K562 (cell line): ENCODE measurements at regions not wholly inside any gene's neighbourhood (a gene's known extent, or its start where the extent isn't known, plus 50 kb on each side); places are given as distances from the start of the nearest gene placed in this dataset.

ENCODE experiments used
- ATAC-seq: fragments of 200-7000 bp; cut with Tn5 transposase; 3 replicates; pipeline ENCODE4 v1.9.1; 2020; ENCODE audit warnings: moderate library complexity
- BruUV-seq: library from RNA; stranded (reverse); fragments of 400-500 nt; replicated peaks from 2 replicates; lab custom pipeline; 2021; lab: Mats Ljungman, UMichigan
- CTCF ChIA-PET: fragments of 300-600 bp; formaldehyde crosslinking; extraction: SDS; loops from one replicate; lab custom pipeline; 2021; ENCODE audit warnings: low intra/inter-chr PET ratio; lab: Yijun Ruan, JAX
- POLR2A ChIA-PET: fragments of 300-600, 350-650 bp; sonication (Branson Sonifier 250); formaldehyde crosslinking; extraction: SDS; loops from one replicate; lab custom pipeline; 2021; ENCODE audit warnings: antibody characterized with exemption, inconsistent platforms; lab: Yijun Ruan, JAX
- DNase-seq, 4 experiments: peaks; one replicate each; pipeline versions ENCODE4 v3.0.0 to v3.0.0-alpha.2; 2011 to 2018; ENCODE audit warnings: low spot score in 3 of 4, mixed read lengths in 3 of 4; ENCODE audit errors: extremely low read depth in 1 of 4
- FAIRE-seq: peaks from 2 replicates; lab custom pipeline; 2011; peaks lifted over from hg19 to GRCh38; lab: Jason Lieb, UNC
- H2AFZ ChIP-seq: 2 replicates; pipeline ENCODE4 v1.6.0; 2011; ENCODE audit warnings: low read depth, low read length, control low read depth, inconsistent platforms
- H3K27ac ChIP-seq: fragments of 200-600 bp; 3 replicates; pipeline ENCODE4 v1.8.0; 2011; ENCODE audit warnings: low read depth, mild to moderate bottlenecking, control low read depth, inconsistent platforms, low read length, moderate library complexity, mixed read lengths; ENCODE audit errors: extremely low read depth
- H3K27me3 ChIP-seq, 2 experiments: fragments of 300-600 bp in 1 of 2; 2 replicates in 1 of 2; 3 replicates in 1 of 2; pipeline versions ENCODE4 v1.6.0 to v1.8.0; 2011; ENCODE audit warnings: inconsistent platforms in 2 of 2, low read length in 2 of 2, mild to moderate bottlenecking in 1 of 2, mixed read lengths in 1 of 2, moderate library complexity in 1 of 2; ENCODE audit not compliant: control insufficient read depth in 2 of 2, insufficient read depth in 2 of 2
- H3K36me3 ChIP-seq: fragments of 300-600 bp; 3 replicates; pipeline ENCODE4 v1.8.0; 2011; ENCODE audit warnings: mild to moderate bottlenecking, low read length, inconsistent platforms; ENCODE audit not compliant: control insufficient read depth, insufficient read depth
- H3K4me1 ChIP-seq, 2 experiments: fragments of 200-600 bp in 1 of 2; replicated peaks in 1 of 2; 2 replicates in 1 of 2; 3 replicates in 1 of 2; pipeline versions ENCODE4 v1.5.1 to v1.8.0; 2011; ENCODE audit warnings: inconsistent platforms in 2 of 2, low read length in 2 of 2, mild to moderate bottlenecking in 1 of 2, mixed read lengths in 1 of 2, moderate library complexity in 1 of 2; ENCODE audit not compliant: control insufficient read depth in 2 of 2, insufficient read depth in 2 of 2
- H3K4me2 ChIP-seq: 2 replicates; pipeline ENCODE4 v1.6.1; 2011; ENCODE audit warnings: low read length, control low read depth, inconsistent platforms, mixed read lengths; ENCODE audit not compliant: insufficient read depth
- H3K4me3 ChIP-seq: fragments of 200-600 bp; sonication (generic), shearing (Covaris generic); 2 replicates; pipeline ENCODE4 v1.5.1; 2016; ENCODE audit warnings: control low read depth, inconsistent platforms
- H3K79me2 ChIP-seq: fragments of 200-600 bp; 3 replicates; pipeline ENCODE4 v1.8.0; 2011; ENCODE audit warnings: low read length, inconsistent platforms; ENCODE audit not compliant: control insufficient read depth, insufficient read depth
- H3K9ac ChIP-seq, 2 experiments: 2 replicates each; pipeline versions ENCODE4 v1.6.0 to v1.6.1; 2011; ENCODE audit warnings: low read depth in 2 of 2, low read length in 2 of 2, control low read depth in 1 of 2, inconsistent platforms in 1 of 2, mild to moderate bottlenecking in 1 of 2, mixed read lengths in 1 of 2; ENCODE audit not compliant: insufficient read depth in 1 of 2
- H3K9me1 ChIP-seq: one replicate; pipeline ENCODE4 v1.6.0; 2011; ENCODE audit warnings: inconsistent platforms, mild to moderate bottlenecking, low read length, moderate library complexity; ENCODE audit not compliant: control insufficient read depth, insufficient read depth
- H3K9me3 ChIP-seq: replicated peaks from 2 replicates; pipeline ENCODE4 v1.5.1; 2011; ENCODE audit warnings: low read depth, low read length, inconsistent platforms; ENCODE audit not compliant: control insufficient read depth, insufficient read depth
- H4K20me1 ChIP-seq: replicated peaks from 2 replicates; pipeline ENCODE4 v1.6.1; 2011; ENCODE audit warnings: low read length, inconsistent platforms, mixed read lengths; ENCODE audit not compliant: control insufficient read depth, insufficient read depth
- BDP1 ChIP-seq: IDR thresholded peaks from 3 replicates; pipeline ENCODE4 v1.6.1; 2011; ENCODE audit not compliant: insufficient read length, insufficient read depth
- CBFA2T3 ChIP-seq: fragments of 450-650 bp; IDR thresholded peaks from 2 replicates; pipeline ENCODE4 v1.6.1; 2017
- MTF1 ChIP-seq: fragments of 250-450 bp; sonication (Bioruptor Pico); IDR thresholded peaks from 2 replicates; pipeline ENCODE4 v1.9.0; 2021; ENCODE audit warnings: moderate library complexity, mild to moderate bottlenecking, inconsistent platforms, borderline replicate concordance
- NR2F6 ChIP-seq: fragments of 450-650 bp; formaldehyde crosslinking; IDR thresholded peaks from 2 replicates; pipeline ENCODE4 v1.4.0; 2020; ENCODE audit warnings: mild to moderate bottlenecking
- TAF15 ChIP-seq: fragments of 200-400 bp; formaldehyde crosslinking; IDR thresholded peaks from 2 replicates; pipeline ENCODE4 v1.6.1; 2017; ENCODE audit warnings: mild to moderate bottlenecking, low read depth, low read length, moderate library complexity
- ZNF263 ChIP-seq: sonication (generic); formaldehyde crosslinking; IDR thresholded peaks from 2 replicates; pipeline ENCODE4 v1.8.0; 2022; ENCODE audit warnings: mild to moderate bottlenecking, missing genetic modification reagents, borderline replicate concordance
- ZNF274 ChIP-seq: IDR thresholded peaks from 2 replicates; pipeline ENCODE4 v1.6.1; 2011; ENCODE audit warnings: low read depth, mild to moderate bottlenecking, low read length, moderate library complexity, borderline replicate concordance
- ZNF830 ChIP-seq: fragments of 250-450 bp; sonication (Bioruptor Pico); IDR thresholded peaks from 2 replicates; pipeline ENCODE4 v1.5.0; 2021; ENCODE audit warnings: mild to moderate bottlenecking
- WGBS: fragments of 100-300 bp; shearing (Covaris generic); methylation state at CpG from one replicate; pipeline ENCODE4 v1.1.6; 2016; ENCODE audit warnings: low coverage, mixed read lengths; ENCODE audit not compliant: insufficient coverage; ENCODE audit errors: missing lambda C conversion rate; 5-methylcytosine and 5-hydroxymethylcytosine counted together
- in situ Hi-C: fragments of 300-500 bp; cut with MboI; formaldehyde crosslinking; loops from 4 replicates; pipeline ENCODE4 v1.15.0; 2018; ENCODE audit warnings: inconsistent platforms, mixed read lengths
- intact Hi-C: fragments of 100-400 bp; cut with micrococcal nuclease; formaldehyde crosslinking; loops from 2 replicates; pipeline ENCODE4 v1.14.2; 2022
- TF ChIP-seq, protein P1 (sequence below): fragments of 250-450 bp; sonication (Bioruptor Pico); IDR thresholded peaks from 2 replicates; pipeline ENCODE4 v1.4.0; 2020; ENCODE audit warnings: mild to moderate bottlenecking
- TF ChIP-seq, protein P2 (sequence below): fragments of 450-650 bp; formaldehyde crosslinking; IDR thresholded peaks from 2 replicates; pipeline ENCODE4 v1.4.0; 2020; ENCODE audit warnings: mild to moderate bottlenecking, moderate library complexity
- TF ChIP-seq, protein P3 (sequence below): fragments of 450-650 bp; IDR thresholded peaks from one replicate; pipeline ENCODE4 v1.6.1; 2018; ENCODE audit warnings: mild to moderate bottlenecking, moderate library complexity; ENCODE audit not compliant: partially characterized antibody
- TF ChIP-seq, protein P4 (sequence below): sonication (generic); formaldehyde crosslinking; IDR thresholded peaks from 2 replicates; pipeline ENCODE4 v1.8.1; 2023; ENCODE audit warnings: mild to moderate bottlenecking, missing genetic modification reagents

DNA sequence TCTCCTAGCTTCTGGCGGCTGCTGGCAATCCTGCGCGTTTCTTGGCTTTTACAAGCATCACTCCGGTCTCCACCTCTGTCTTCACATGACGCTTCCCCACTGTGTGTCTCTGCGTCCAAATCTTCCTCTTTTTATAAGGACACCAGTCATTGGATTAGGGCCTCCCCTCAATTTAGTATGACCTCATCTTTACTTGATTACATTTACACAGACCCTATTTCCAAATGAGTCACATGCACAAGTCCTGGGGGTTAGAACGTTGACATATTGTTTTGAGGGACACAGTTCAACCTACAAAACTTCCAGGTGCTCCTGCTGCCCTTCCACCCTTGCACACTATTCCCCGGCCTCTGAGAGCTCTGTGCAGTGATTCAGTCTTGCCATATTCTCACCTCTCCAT is 215.3 kb downstream of the OPA1 start:
- no peaks in the 10 kb centered on the region for H3K9me3 ChIP-seq
- H3K9me1 ChIP-seq, result no peaks in the 10 kb centered on the region
- DNase-seq, result no peak
- H3K36me3 ChIP-seq, result no peaks in the 10 kb centered on the region
- H3K4me2 ChIP-seq, result no peak overlapping the region
- no peaks in the 10 kb centered on the region for H3K27me3 ChIP-seq
- H2AFZ ChIP-seq, result no peak overlapping the region
- no peak overlapping the region for H3K27ac ChIP-seq
- 63% methylated on average over 8 of the region's 8 CpGs for WGBS
- ChIA-PET POLR2A (no interaction called here), CTCF (no interaction called here)
- BruUV-seq, result no TSS peak
- intact Hi-C loops, result no loop called here
- H3K79me2 ChIP-seq, result no peaks in the 10 kb centered on the region
- no peaks in the 10 kb centered on the region; a peak in 1 of 5 replicates for H3K4me1 ChIP-seq
- FAIRE-seq, result no peak
- ATAC-seq, result no peak
- no peak overlapping the region for H3K9ac ChIP-seq
- no peak overlapping the region for H3K4me3 ChIP-seq
- no peaks in the 10 kb centered on the region for H4K20me1 ChIP-seq
- in situ Hi-C loops, result no loop called here
- TF ChIP-seq MTF1 (no peak), ZNF830 (CRISPR knock-in tag) (no peak), BDP1 (no peak), NR2F6 (CRISPR knock-in tag) (no peak), ZNF274 (no peak), ZNF263 (no peak), CBFA2T3 (no peak), TAF15 (no peak)
- TF ChIP-seq, protein P1, sequence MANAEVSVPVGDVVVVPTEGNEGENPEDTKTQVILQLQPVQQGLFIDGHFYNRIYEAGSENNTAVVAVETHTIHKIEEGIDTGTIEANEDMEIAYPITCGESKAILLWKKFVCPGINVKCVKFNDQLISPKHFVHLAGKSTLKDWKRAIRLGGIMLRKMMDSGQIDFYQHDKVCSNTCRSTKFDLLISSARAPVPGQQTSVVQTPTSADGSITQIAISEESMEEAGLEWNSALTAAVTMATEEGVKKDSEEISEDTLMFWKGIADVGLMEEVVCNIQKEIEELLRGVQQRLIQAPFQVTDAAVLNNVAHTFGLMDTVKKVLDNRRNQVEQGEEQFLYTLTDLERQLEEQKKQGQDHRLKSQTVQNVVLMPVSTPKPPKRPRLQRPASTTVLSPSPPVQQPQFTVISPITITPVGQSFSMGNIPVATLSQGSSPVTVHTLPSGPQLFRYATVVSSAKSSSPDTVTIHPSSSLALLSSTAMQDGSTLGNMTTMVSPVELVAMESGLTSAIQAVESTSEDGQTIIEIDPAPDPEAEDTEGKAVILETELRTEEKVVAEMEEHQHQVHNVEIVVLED (CRISPR knock-in tag), result no peak
- TF ChIP-seq, protein P2, sequence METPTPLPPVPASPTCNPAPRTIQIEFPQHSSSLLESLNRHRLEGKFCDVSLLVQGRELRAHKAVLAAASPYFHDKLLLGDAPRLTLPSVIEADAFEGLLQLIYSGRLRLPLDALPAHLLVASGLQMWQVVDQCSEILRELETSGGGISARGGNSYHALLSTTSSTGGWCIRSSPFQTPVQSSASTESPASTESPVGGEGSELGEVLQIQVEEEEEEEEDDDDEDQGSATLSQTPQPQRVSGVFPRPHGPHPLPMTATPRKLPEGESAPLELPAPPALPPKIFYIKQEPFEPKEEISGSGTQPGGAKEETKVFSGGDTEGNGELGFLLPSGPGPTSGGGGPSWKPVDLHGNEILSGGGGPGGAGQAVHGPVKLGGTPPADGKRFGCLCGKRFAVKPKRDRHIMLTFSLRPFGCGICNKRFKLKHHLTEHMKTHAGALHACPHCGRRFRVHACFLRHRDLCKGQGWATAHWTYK, result no peak
- TF ChIP-seq, protein P3, sequence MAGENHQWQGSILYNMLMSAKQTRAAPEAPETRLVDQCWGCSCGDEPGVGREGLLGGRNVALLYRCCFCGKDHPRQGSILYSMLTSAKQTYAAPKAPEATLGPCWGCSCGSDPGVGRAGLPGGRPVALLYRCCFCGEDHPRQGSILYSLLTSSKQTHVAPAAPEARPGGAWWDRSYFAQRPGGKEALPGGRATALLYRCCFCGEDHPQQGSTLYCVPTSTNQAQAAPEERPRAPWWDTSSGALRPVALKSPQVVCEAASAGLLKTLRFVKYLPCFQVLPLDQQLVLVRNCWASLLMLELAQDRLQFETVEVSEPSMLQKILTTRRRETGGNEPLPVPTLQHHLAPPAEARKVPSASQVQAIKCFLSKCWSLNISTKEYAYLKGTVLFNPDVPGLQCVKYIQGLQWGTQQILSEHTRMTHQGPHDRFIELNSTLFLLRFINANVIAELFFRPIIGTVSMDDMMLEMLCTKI, result no peak
- TF ChIP-seq, protein P4, sequence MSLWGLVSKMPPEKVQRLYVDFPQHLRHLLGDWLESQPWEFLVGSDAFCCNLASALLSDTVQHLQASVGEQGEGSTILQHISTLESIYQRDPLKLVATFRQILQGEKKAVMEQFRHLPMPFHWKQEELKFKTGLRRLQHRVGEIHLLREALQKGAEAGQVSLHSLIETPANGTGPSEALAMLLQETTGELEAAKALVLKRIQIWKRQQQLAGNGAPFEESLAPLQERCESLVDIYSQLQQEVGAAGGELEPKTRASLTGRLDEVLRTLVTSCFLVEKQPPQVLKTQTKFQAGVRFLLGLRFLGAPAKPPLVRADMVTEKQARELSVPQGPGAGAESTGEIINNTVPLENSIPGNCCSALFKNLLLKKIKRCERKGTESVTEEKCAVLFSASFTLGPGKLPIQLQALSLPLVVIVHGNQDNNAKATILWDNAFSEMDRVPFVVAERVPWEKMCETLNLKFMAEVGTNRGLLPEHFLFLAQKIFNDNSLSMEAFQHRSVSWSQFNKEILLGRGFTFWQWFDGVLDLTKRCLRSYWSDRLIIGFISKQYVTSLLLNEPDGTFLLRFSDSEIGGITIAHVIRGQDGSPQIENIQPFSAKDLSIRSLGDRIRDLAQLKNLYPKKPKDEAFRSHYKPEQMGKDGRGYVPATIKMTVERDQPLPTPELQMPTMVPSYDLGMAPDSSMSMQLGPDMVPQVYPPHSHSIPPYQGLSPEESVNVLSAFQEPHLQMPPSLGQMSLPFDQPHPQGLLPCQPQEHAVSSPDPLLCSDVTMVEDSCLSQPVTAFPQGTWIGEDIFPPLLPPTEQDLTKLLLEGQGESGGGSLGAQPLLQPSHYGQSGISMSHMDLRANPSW (CRISPR knock-in tag), result no peak
- TF ChIP-seq, all 486 proteins: peak for 0
